Parathyroid adenoma (tissue), 2 donors: ENCODE measurements at regions not wholly inside any gene's neighbourhood (a gene's known extent, or its start where the extent isn't known, plus 50 kb on each side); places are given as distances from the start of the nearest gene placed in this dataset.

Source experiments
- H2AFZ ChIP-seq: fragments of 300-600 bp; sonication (generic); one replicate; pipeline ENCODE4 v1.7.0; 2017; ENCODE audit warnings: antibody characterized with exemption, mild to moderate bottlenecking
- H3K27ac ChIP-seq: fragments of 300-600 bp; sonication (generic); one replicate; pipeline ENCODE4 v1.7.0; 2017
- H3K27me3 ChIP-seq: fragments of 300-600 bp; sonication (generic); one replicate; pipeline ENCODE4 v1.7.0; 2017; ENCODE audit warnings: low read length; ENCODE audit not compliant: control insufficient read depth, insufficient read depth
- H3K36me3 ChIP-seq: fragments of 300-600 bp; sonication (generic); one replicate; pipeline ENCODE4 v1.7.0; 2017; ENCODE audit warnings: low read length; ENCODE audit not compliant: control insufficient read depth, insufficient read depth
- H3K4me1 ChIP-seq: fragments of 300-600 bp; sonication (generic); one replicate; pipeline ENCODE4 v1.7.0; 2017; ENCODE audit warnings: control low read depth
- H3K4me2 ChIP-seq: fragments of 300-600 bp; sonication (generic); one replicate; pipeline ENCODE4 v1.7.0; 2017; ENCODE audit warnings: low read length
- H3K4me3 ChIP-seq: fragments of 300-600 bp; sonication (generic); one replicate; pipeline ENCODE4 v1.7.0; 2017; ENCODE audit warnings: low read depth, low read length
- H3K79me2 ChIP-seq: fragments of 300-600 bp; sonication (generic); one replicate; pipeline ENCODE4 v1.7.0; 2017; ENCODE audit warnings: control low read depth
- H3K9ac ChIP-seq: fragments of 300-600 bp; sonication (generic); one replicate; pipeline ENCODE4 v1.7.0; 2017; ENCODE audit warnings: mild to moderate bottlenecking
- H3K9me3 ChIP-seq: fragments of 300-600 bp; sonication (generic); one replicate; pipeline ENCODE4 v1.7.0; 2017; ENCODE audit warnings: low read length; ENCODE audit not compliant: control insufficient read depth
- CTCF ChIP-seq: fragments of 300-600 bp; sonication (generic); IDR thresholded peaks from one replicate; pipeline ENCODE4 v1.7.0; 2017; ENCODE audit warnings: antibody characterized with exemption, mild to moderate bottlenecking
- donor health status: primary hyperparathyroidism.

- H3K4me3 ChIP-seq, result no peak overlapping the region
- TF ChIP-seq CTCF, result no peak
- no peaks in the 10 kb centered on the region for H3K27me3 ChIP-seq
- no peaks in the 10 kb centered on the region for H3K79me2 ChIP-seq
- H3K4me2 ChIP-seq, result no peak overlapping the region
- H3K9ac ChIP-seq, result no peak overlapping the region
- H2AFZ ChIP-seq, result no peak overlapping the region
- H3K36me3 ChIP-seq, result no peaks in the 10 kb centered on the region
- no peaks in the 10 kb centered on the region for H3K4me1 ChIP-seq
- no peaks in the 10 kb centered on the region for H3K9me3 ChIP-seq
- H3K27ac ChIP-seq, result no peak overlapping the region
Observed at GRCh38 chr3:86605166-86605565, 385.8 kb downstream of the VGLL3 start.

- Histone ChIP-seq H3K27me3 (no peaks in the 10 kb centered on the region), H3K9me3 (no peaks in the 10 kb centered on the region), H2AFZ (no peak overlapping the region), H3K9ac (no peak overlapping the region), H3K4me3 (no peak overlapping the region), H3K4me1 (no peaks in the 10 kb centered on the region), H3K79me2 (no peaks in the 10 kb centered on the region), H3K4me2 (no peak overlapping the region), H3K27ac (no peak overlapping the region), H3K36me3 (no peaks in the 10 kb centered on the region)
- no peak for TF ChIP-seq CTCF
Observed at GRCh38 chr3:86595696-86596095, 395.3 kb downstream of the VGLL3 start.

GRCh38 chr3:86594838-86595237 lies 396.1 kb downstream of the VGLL3 start:
- no peaks in the 10 kb centered on the region for H3K79me2 ChIP-seq
- H3K4me2 ChIP-seq, result no peak overlapping the region
- H3K9ac ChIP-seq, result no peak overlapping the region
- TF ChIP-seq CTCF, result no peak
- H3K27ac ChIP-seq, result no peak overlapping the region
- no peaks in the 10 kb centered on the region for H3K9me3 ChIP-seq
- H2AFZ ChIP-seq, result no peak overlapping the region
- no peaks in the 10 kb centered on the region for H3K4me1 ChIP-seq
- H3K4me3 ChIP-seq, result no peak overlapping the region
- H3K27me3 ChIP-seq, result no peaks in the 10 kb centered on the region
- H3K36me3 ChIP-seq, result no peaks in the 10 kb centered on the region

GRCh38 chr3:86578071-86578470 lies 412.9 kb downstream of the VGLL3 start:
- Histone ChIP-seq H3K27ac (no peak overlapping the region), H2AFZ (no peak overlapping the region), H3K27me3 (no peaks in the 10 kb centered on the region), H3K79me2 (no peaks in the 10 kb centered on the region), H3K9ac (no peak overlapping the region), H3K4me1 (no peaks in the 10 kb centered on the region), H3K9me3 (no peaks in the 10 kb centered on the region), H3K36me3 (no peaks in the 10 kb centered on the region), H3K4me3 (no peak overlapping the region), H3K4me2 (no peak overlapping the region)
- TF ChIP-seq CTCF, result no peak

- Histone ChIP-seq H3K9me3 (no peaks in the 10 kb centered on the region), H3K36me3 (no peaks in the 10 kb centered on the region), H2AFZ (no peak overlapping the region), H3K27ac (no peak overlapping the region), H3K9ac (no peak overlapping the region), H3K4me1 (no peaks in the 10 kb centered on the region), H3K27me3 (no peaks in the 10 kb centered on the region), H3K4me2 (no peak overlapping the region), H3K4me3 (no peak overlapping the region), H3K79me2 (no peaks in the 10 kb centered on the region)
- TF ChIP-seq CTCF, result peak; percentile 11
Observed at GRCh38 chr3:86563400-86563970, 427.5 kb downstream of the VGLL3 start.
